Neural cell (in vitro differentiated cells): ENCODE measurements at regions not wholly inside any gene's neighbourhood (a gene's known extent, or its start where the extent isn't known, plus 50 kb on each side); places are given as distances from the start of the nearest gene placed in this dataset.

Experiments used
- H2AFZ ChIP-seq: fragments of 200-600, 300-800 bp; sonication (generic), shearing (Covaris generic); 2 replicates; pipeline ENCODE4 v1.6.0; 2014; ENCODE audit warnings: low read depth, mild to moderate bottlenecking, antibody characterized with exemption, low read length, moderate library complexity
- H3F3A ChIP-seq: fragments of 200-600 bp; shearing (Covaris generic); 2 replicates; pipeline ENCODE4 v1.6.1; 2016; ENCODE audit warnings: mild to moderate bottlenecking, moderate library complexity, mixed read lengths, antibody characterized with exemption, low read length; ENCODE audit not compliant: insufficient read depth, poor library complexity, severe bottlenecking
- H3K27ac ChIP-seq: fragments of 200-600, 300-800 bp; sonication (generic), shearing (Covaris generic); 2 replicates; pipeline ENCODE4 v1.5.1; 2014; ENCODE audit warnings: mild to moderate bottlenecking, low read length, moderate library complexity
- H3K27me3 ChIP-seq: fragments of 300-800, 200-600 bp; sonication (generic), shearing (Covaris generic); 2 replicates; pipeline ENCODE4 v1.6.0; 2014; ENCODE audit warnings: mild to moderate bottlenecking, low read depth, low read length, moderate library complexity; ENCODE audit not compliant: insufficient read depth
- H3K36me3 ChIP-seq: fragments of 300-800, 200-600 bp; sonication (generic), shearing (Covaris generic); 2 replicates; pipeline ENCODE4 v1.5.1; 2014; ENCODE audit warnings: mild to moderate bottlenecking, antibody characterized with exemption, low read length, moderate library complexity; ENCODE audit not compliant: insufficient read depth
- H3K4me2 ChIP-seq: fragments of 300-800, 200-600 bp; sonication (generic), shearing (Covaris generic); 2 replicates; pipeline ENCODE4 v1.6.0; 2014; ENCODE audit warnings: mild to moderate bottlenecking, low read length
- H3K4me3 ChIP-seq: fragments of 300-800, 200-600 bp; sonication (generic), shearing (Covaris generic); 2 replicates; pipeline ENCODE4 v1.5.1; 2014; ENCODE audit warnings: mild to moderate bottlenecking, low read length, moderate library complexity
- H3K79me2 ChIP-seq: fragments of 200-600 bp; shearing (Covaris generic); replicated peaks from 2 replicates; pipeline ENCODE4 v1.6.0; 2014; ENCODE audit warnings: mild to moderate bottlenecking, low read length, moderate library complexity; ENCODE audit not compliant: insufficient read depth
- H3K9ac ChIP-seq: fragments of 300-800, 200-600 bp; sonication (generic), shearing (Covaris generic); 2 replicates; pipeline ENCODE4 v1.6.1; 2016; ENCODE audit warnings: mild to moderate bottlenecking, low read length, mixed read lengths
- H3K9me2 ChIP-seq: fragments of 200-600 bp; shearing (Covaris generic); 2 replicates; pipeline ENCODE4 v1.6.1; 2016; ENCODE audit warnings: mild to moderate bottlenecking, low read length, mixed read lengths; ENCODE audit not compliant: insufficient read depth
- H3K9me3 ChIP-seq: fragments of 200-600, 300-800 bp; sonication (generic), shearing (Covaris generic); 2 replicates; pipeline ENCODE4 v1.6.1; 2016; ENCODE audit warnings: mild to moderate bottlenecking, mixed run types, low read length, moderate library complexity, mixed read lengths
- H4K20me1 ChIP-seq: fragments of 200-600 bp; shearing (Covaris generic); 2 replicates; pipeline ENCODE4 v1.6.1; 2016; ENCODE audit warnings: mild to moderate bottlenecking, mixed run types; ENCODE audit not compliant: insufficient read depth
- CTCF ChIP-seq: fragments of 450-650 bp; IDR thresholded peaks from 2 replicates; pipeline ENCODE4 v1.5.1; 2014; ENCODE audit warnings: antibody characterized with exemption, mild to moderate bottlenecking, moderate library complexity; ENCODE audit not compliant: poor library complexity, severe bottlenecking
- EP300 ChIP-seq: fragments of 450-650 bp; conservative IDR thresholded peaks from 2 replicates; pipeline ENCODE4 v1.6.1; 2014; ENCODE audit warnings: antibody characterized with exemption, mild to moderate bottlenecking, moderate library complexity; ENCODE audit not compliant: poor library complexity, severe bottlenecking
- EZH2 ChIP-seq: fragments of 200-600, 300-800 bp; shearing (Covaris generic), sonication (generic); IDR thresholded peaks from 2 replicates; pipeline ENCODE4 v1.6.1; 2014; ENCODE audit warnings: antibody characterized with exemption, low read length, borderline replicate concordance, mild to moderate bottlenecking; ENCODE audit not compliant: insufficient read depth, poor library complexity, severe bottlenecking
- MXI1 ChIP-seq: fragments of 450-650 bp; conservative IDR thresholded peaks from 2 replicates; pipeline ENCODE4 v1.6.1; 2014; ENCODE audit warnings: antibody characterized with exemption, mild to moderate bottlenecking; ENCODE audit not compliant: poor library complexity, severe bottlenecking
- POLR2AphosphoS5 ChIP-seq: IDR thresholded peaks from 2 replicates; pipeline ENCODE4 v1.6.1; 2012
- RAD21 ChIP-seq: fragments of 450-650 bp; conservative IDR thresholded peaks from 2 replicates; pipeline ENCODE4 v1.6.1; 2014; ENCODE audit warnings: antibody characterized with exemption, mild to moderate bottlenecking, moderate library complexity
- REST ChIP-seq: IDR thresholded peaks from 2 replicates; pipeline ENCODE4 v1.6.1; 2012; ENCODE audit warnings: borderline replicate concordance
- SMC3 ChIP-seq: fragments of 450-650 bp; conservative IDR thresholded peaks from 2 replicates; pipeline ENCODE4 v1.6.1; 2014; ENCODE audit warnings: antibody characterized with exemption, mild to moderate bottlenecking, moderate library complexity; ENCODE audit not compliant: poor library complexity
- TAF1 ChIP-seq: IDR thresholded peaks from 2 replicates; pipeline ENCODE4 v1.6.1; 2012; ENCODE audit warnings: low read depth

GRCh38 chr18:28725876-28726275 is 548.9 kb upstream of the CDH2 start:
- Histone ChIP-seq H3K79me2 (no peaks in the 10 kb centered on the region), H3K9me2 (no peaks in the 10 kb centered on the region), H2AFZ (no peak overlapping the region), H3K4me3 (no peak overlapping the region), H4K20me1 (no peaks in the 10 kb centered on the region), H3K9me3 (no peaks in the 10 kb centered on the region), H3F3A (no peaks in the 10 kb centered on the region), H3K4me2 (no peak overlapping the region), H3K27me3 (no peaks in the 10 kb centered on the region), H3K36me3 (no peaks in the 10 kb centered on the region), H3K27ac (no peak overlapping the region), H3K9ac (no peak overlapping the region)
- no peak for TF ChIP-seq REST
- no peak for TF ChIP-seq TAF1
- TF ChIP-seq RAD21, result no peak
- TF ChIP-seq CTCF, result no peak
- no peak for TF ChIP-seq EP300
- no peak for TF ChIP-seq MXI1
- TF ChIP-seq EZH2, result no peak
- TF ChIP-seq POLR2AphosphoS5, result no peak
- TF ChIP-seq SMC3, result no peak

GRCh38 chr18:28723506-28723905 is 546.6 kb upstream of the CDH2 start:
- TF ChIP-seq TAF1, result no peak
- no peak for TF ChIP-seq REST
- TF ChIP-seq MXI1, result no peak
- TF ChIP-seq EP300, result no peak
- no peak for TF ChIP-seq POLR2AphosphoS5
- no peak for TF ChIP-seq SMC3
- TF ChIP-seq EZH2, result no peak
- no peak for TF ChIP-seq CTCF
- no peak for TF ChIP-seq RAD21
- Histone ChIP-seq H3K4me3 (no peak overlapping the region), H3K9me2 (no peaks in the 10 kb centered on the region), H3K9me3 (no peaks in the 10 kb centered on the region), H3K4me2 (no peak overlapping the region), H4K20me1 (no peaks in the 10 kb centered on the region), H3K27ac (no peak overlapping the region), H2AFZ (no peak overlapping the region), H3F3A (no peaks in the 10 kb centered on the region), H3K36me3 (no peaks in the 10 kb centered on the region), H3K27me3 (no peaks in the 10 kb centered on the region), H3K79me2 (no peaks in the 10 kb centered on the region), H3K9ac (no peak overlapping the region)
